Suprapubic skin (tissue), 4 donors: ENCODE measurements at regions not wholly inside any gene's neighbourhood (a gene's known extent, or its start where the extent isn't known, plus 50 kb on each side); places are given as distances from the start of the nearest gene placed in this dataset.

Experiments
- DNase-seq, 2 donors: peaks; one replicate each; pipeline ENCODE4 v3.0.0-alpha.2; 2019; ENCODE audit warnings: low spot score in 2 of 2
- H3K27ac ChIP-seq: fragments of 200-600 bp; sonication (generic); one replicate; pipeline ENCODE4 v1.5.1; 2019
- H3K27me3 ChIP-seq: fragments of 200-600 bp; sonication (generic); one replicate; pipeline ENCODE4 v1.5.1; 2019
- H3K36me3 ChIP-seq: fragments of 200-600 bp; sonication (generic); one replicate; pipeline ENCODE4 v1.5.1; 2019
- H3K4me1 ChIP-seq: fragments of 200-600 bp; sonication (generic); one replicate; pipeline ENCODE4 v1.5.1; 2019
- H3K4me3 ChIP-seq: fragments of 200-600 bp; sonication (generic); one replicate; pipeline ENCODE4 v1.5.1; 2019; ENCODE audit warnings: mild to moderate bottlenecking
- H3K9me3 ChIP-seq: fragments of 200-600 bp; sonication (generic); one replicate; pipeline ENCODE4 v1.5.1; 2019
- CTCF ChIP-seq, 2 donors: fragments of 200-600 bp in 1 of 2; fragments of 450-650 bp in 1 of 2; sonication (generic) in 1 of 2; IDR thresholded peaks; one replicate each; pipeline ENCODE4 v1.5.1; 2016 to 2019; ENCODE audit warnings: antibody characterized with exemption in 2 of 2, mild to moderate bottlenecking in 1 of 2, moderate library complexity in 1 of 2
- EP300 ChIP-seq: sonication (generic); formaldehyde crosslinking; IDR thresholded peaks from one replicate; pipeline ENCODE4 v1.6.1; 2017; ENCODE audit warnings: antibody characterized with exemption
- POLR2A ChIP-seq, 2 donors: fragments of 450-650 bp; IDR thresholded peaks; one replicate each; pipeline ENCODE4 v1.6.1; 2017; ENCODE audit warnings: antibody characterized with exemption in 2 of 2, mild to moderate bottlenecking in 2 of 2, moderate library complexity in 2 of 2
- POLR2AphosphoS5 ChIP-seq, 3 donors: sonication (generic); formaldehyde crosslinking; IDR thresholded peaks; one replicate each; pipeline ENCODE4 v1.6.1; 2017; ENCODE audit warnings: antibody characterized with exemption in 3 of 3
- whole genome bisulfite sequencing: methylation state at CpG from one replicate; pipeline ENCODE4 v1.1.5; 2018; 5-methylcytosine and 5-hydroxymethylcytosine counted together

GRCh38 chr6:33910594-33910993 is 106.8 kb upstream of the MLN start:
- H3K4me3 ChIP-seq = no peak overlapping the region
- TF ChIP-seq CTCF (IDR thresholded peaks at IDR 0.05) (no peak), EP300 (no peak), POLR2AphosphoS5 (IDR thresholded peaks at IDR 0.05) (no peak), POLR2A (IDR thresholded peaks at IDR 0.05) (no peak)
- no peak overlapping the region for H3K27ac ChIP-seq
- peaks cover 10% of the 10 kb centered on the region for H3K4me1 ChIP-seq
- H3K27me3 ChIP-seq = no peaks in the 10 kb centered on the region
- no peaks in the 10 kb centered on the region for H3K9me3 ChIP-seq
- DNase-seq = no peak
- WGBS = 89% methylated on average over 5 of the region's 5 CpGs
- no peaks in the 10 kb centered on the region for H3K36me3 ChIP-seq

- Histone ChIP-seq H3K27me3 (no peaks in the 10 kb centered on the region), H3K36me3 (no peaks in the 10 kb centered on the region), H3K4me3 (no peak overlapping the region), H3K4me1 (peaks cover 10% of the 10 kb centered on the region), H3K27ac (no peak overlapping the region), H3K9me3 (no peaks in the 10 kb centered on the region)
- DNase-seq = no peak
- 89% methylated on average over 11 of the region's 11 CpGs for WGBS
- TF ChIP-seq POLR2AphosphoS5 (IDR thresholded peaks at IDR 0.05) = no peak
- TF ChIP-seq POLR2A (IDR thresholded peaks at IDR 0.05) = no peak
Measured at GRCh38 chr6:33909737-33910136, 105.9 kb upstream of the MLN start.

GRCh38 chr6:33908025-33908424 is 104.2 kb upstream of the MLN start:
- Histone ChIP-seq H3K9me3 (no peaks in the 10 kb centered on the region), H3K4me1 (peaks cover 10% of the 10 kb centered on the region), H3K4me3 (no peak overlapping the region), H3K36me3 (no peaks in the 10 kb centered on the region), H3K27me3 (no peaks in the 10 kb centered on the region), H3K27ac (no peak overlapping the region)
- 82% methylated on average over 4 of the region's 4 CpGs for WGBS
- no peak for TF ChIP-seq EP300
- no peak for TF ChIP-seq CTCF (IDR thresholded peaks at IDR 0.05)
- no peak for TF ChIP-seq POLR2A (IDR thresholded peaks at IDR 0.05)
- TF ChIP-seq POLR2AphosphoS5 (IDR thresholded peaks at IDR 0.05) = no peak
- no peak for DNase-seq

GRCh38 chr6:33907227-33907626 is 103.4 kb upstream of the MLN start:
- H3K36me3 ChIP-seq = no peaks in the 10 kb centered on the region
- no peak overlapping the region for H3K4me3 ChIP-seq
- H3K27ac ChIP-seq = no peak overlapping the region
- 87% methylated on average over 5 of the region's 5 CpGs for WGBS
- no peak for TF ChIP-seq EP300
- TF ChIP-seq CTCF (IDR thresholded peaks at IDR 0.05) = no peak
- TF ChIP-seq POLR2A (IDR thresholded peaks at IDR 0.05) = no peak
- no peak for TF ChIP-seq POLR2AphosphoS5 (IDR thresholded peaks at IDR 0.05)
- no peaks in the 10 kb centered on the region for H3K9me3 ChIP-seq
- H3K4me1 ChIP-seq = peaks cover 9% of the 10 kb centered on the region
- no peak for DNase-seq
- peaks cover 3% of the 10 kb centered on the region for H3K27me3 ChIP-seq

GRCh38 chr6:33906439-33906838 is 102.6 kb upstream of the MLN start:
- no peak for TF ChIP-seq EP300
- no peak for TF ChIP-seq POLR2A (IDR thresholded peaks at IDR 0.05)
- TF ChIP-seq CTCF (IDR thresholded peaks at IDR 0.05) = no peak
- no peak for TF ChIP-seq POLR2AphosphoS5 (IDR thresholded peaks at IDR 0.05)
- H3K27ac ChIP-seq = no peak overlapping the region
- peaks cover 8% of the 10 kb centered on the region for H3K4me1 ChIP-seq
- no peaks in the 10 kb centered on the region for H3K36me3 ChIP-seq
- H3K27me3 ChIP-seq = peaks cover 7% of the 10 kb centered on the region
- 31% methylated on average over 9 of the region's 9 CpGs for WGBS
- H3K4me3 ChIP-seq = no peak overlapping the region
- no peak for DNase-seq
- no peaks in the 10 kb centered on the region for H3K9me3 ChIP-seq

GRCh38 chr6:33905071-33905609 is 101.3 kb upstream of the MLN start:
- no peak for DNase-seq
- TF ChIP-seq POLR2AphosphoS5 (IDR thresholded peaks at IDR 0.05) (no peak), CTCF (IDR thresholded peaks at IDR 0.05) (no peak), EP300 (no peak), POLR2A (IDR thresholded peaks at IDR 0.05) (no peak)
- H3K36me3 ChIP-seq = no peaks in the 10 kb centered on the region
- H3K9me3 ChIP-seq = no peaks in the 10 kb centered on the region
- H3K27me3 ChIP-seq = peaks cover 12% of the 10 kb centered on the region
- H3K27ac ChIP-seq = no peak overlapping the region
- peaks cover 8% of the 10 kb centered on the region for H3K4me1 ChIP-seq
- H3K4me3 ChIP-seq = no peak overlapping the region
- WGBS = 85% methylated on average over 8 of the region's 8 CpGs
